Spleen (tissue), 11 donors: ENCODE measurements at regions not wholly inside any gene's neighbourhood (a gene's known extent, or its start where the extent isn't known, plus 50 kb on each side); places are given as distances from the start of the nearest gene placed in this dataset.

Source experiments
- DNase-seq: peaks from one replicate; pipeline ENCODE4 v3.0.0-alpha.2; 2020
- H3K27ac ChIP-seq, 8 donors: fragments of 200-600 bp; sonication (generic) in 7 of 8; 1 replicate in 4 of 8; 2 replicates in 4 of 8; pipeline versions ENCODE4 v1.5.0 to v1.8.0; 2016 to 2021; ENCODE audit warnings: inconsistent platforms in 4 of 8, mild to moderate bottlenecking in 4 of 8, moderate library complexity in 1 of 8
- H3K27me3 ChIP-seq, 7 donors: fragments of 200-600 bp; sonication (generic) in 6 of 7; replicated peaks in 1 of 7; 1 replicate in 4 of 7; 2 replicates in 3 of 7; pipeline versions ENCODE4 v1.5.0 to v1.8.0; 2016 to 2021; ENCODE audit warnings: inconsistent platforms in 3 of 7, mild to moderate bottlenecking in 1 of 7
- H3K36me3 ChIP-seq, 6 donors: fragments of 200-600 bp; sonication (generic) in 5 of 6; 1 replicate in 4 of 6; 2 replicates in 2 of 6; pipeline versions ENCODE4 v1.5.0 to v1.8.0; 2016 to 2021; ENCODE audit warnings: inconsistent platforms in 2 of 6
- H3K4me1 ChIP-seq, 6 donors: fragments of 200-600 bp; sonication (generic) in 5 of 6; 1 replicate in 3 of 6; 2 replicates in 3 of 6; pipeline versions ENCODE4 v1.5.0 to v1.8.0; 2016 to 2021; ENCODE audit warnings: inconsistent platforms in 3 of 6
- H3K4me3 ChIP-seq, 8 donors: fragments of 200-600 bp; sonication (generic) in 7 of 8; 1 replicate in 4 of 8; 2 replicates in 4 of 8; pipeline versions ENCODE4 v1.5.0 to v1.8.0; 2016 to 2021; ENCODE audit warnings: inconsistent platforms in 4 of 8, mild to moderate bottlenecking in 4 of 8, moderate library complexity in 2 of 8
- H3K9me3 ChIP-seq, 8 donors: fragments of 200-600 bp; sonication (generic) in 7 of 8; 1 replicate in 4 of 8; 2 replicates in 4 of 8; pipeline versions ENCODE4 v1.5.0 to v1.8.0; 2016 to 2021; ENCODE audit warnings: inconsistent platforms in 4 of 8
- CTCF ChIP-seq, 11 experiments: fragments of 200-600 bp in 7 of 11; fragments of 450-650 bp in 4 of 11; sonication (generic) in 4 of 11; IDR thresholded peaks in 8 of 11; conservative IDR thresholded peaks in 3 of 11; 1 replicate in 7 of 11; 2 replicates in 4 of 11; pipeline versions ENCODE4 v1.4.0 to v1.8.0; 2016 to 2021; ENCODE audit warnings: antibody characterized with exemption in 11 of 11, inconsistent platforms in 4 of 11, mild to moderate bottlenecking in 1 of 11
- POLR2A ChIP-seq, 3 donors: fragments of 450-650 bp; IDR thresholded peaks; one replicate each; pipeline ENCODE4 v1.5.1; 2017; ENCODE audit warnings: antibody characterized with exemption in 3 of 3, mild to moderate bottlenecking in 1 of 3
- POLR2AphosphoS5 ChIP-seq, 3 donors: sonication (generic); formaldehyde crosslinking; IDR thresholded peaks; one replicate each; pipeline ENCODE4 v1.5.1; 2017; ENCODE audit warnings: antibody characterized with exemption in 3 of 3
- WGBS, 5 donors: extraction: QIAGEN DNeasy Blood & Tissue Kit in 3 of 5; methylation state at CpG; one replicate each; pipeline versions ENCODE4 v1.1.5 to v1.1.7; 2013 to 2018; 5-methylcytosine and 5-hydroxymethylcytosine counted together
- intact Hi-C: fragments of 100-400 bp; cut with DNase I; formaldehyde crosslinking; loops from one replicate; pipeline ENCODE4 v1.15.0; 2023; ENCODE audit warnings: low total_unique reads
- donor health status: healthy with polysubstance abuse.
- donor health status: DM: no; HTN: no; CAD: no; lungs with moderate emphysema.
- donor health status: DM: no; HTN: no; CAD: no.
- donor health status: Bipolar disorder and iron deficiency.
- donor health status: healthy.
- donor health status: DM: no; HTN: no; CAD: no.
- donor health status: DM: yes; HTN: yes; CAD: no.

- no peaks in the 10 kb centered on the region for H3K9me3 ChIP-seq
- no peak overlapping the region for H3K4me3 ChIP-seq
- no peaks in the 10 kb centered on the region for H3K36me3 ChIP-seq
- TF ChIP-seq POLR2A (IDR thresholded peaks at IDR 0.05): no peak
- TF ChIP-seq POLR2AphosphoS5 (IDR thresholded peaks at IDR 0.05): no peak
- TF ChIP-seq CTCF (IDR thresholded peaks at IDR 0.05 in 8 of 11, conservative IDR thresholded peaks at IDR 0.05 in 3 of 11): no peak
- no peak for DNase-seq
- H3K27me3 ChIP-seq: no peaks in the 10 kb centered on the region
- no peaks in the 10 kb centered on the region for H3K4me1 ChIP-seq
- no peak overlapping the region for H3K27ac ChIP-seq
- WGBS, 5 donors: 38 to 48% (median 45%) methylated on average over 2 of the region's 2 CpGs
- intact Hi-C loops: no loop called here
Observed at GRCh38 chr18:68533641-68534040, 181.3 kb downstream of the TMX3 start.

DNA sequence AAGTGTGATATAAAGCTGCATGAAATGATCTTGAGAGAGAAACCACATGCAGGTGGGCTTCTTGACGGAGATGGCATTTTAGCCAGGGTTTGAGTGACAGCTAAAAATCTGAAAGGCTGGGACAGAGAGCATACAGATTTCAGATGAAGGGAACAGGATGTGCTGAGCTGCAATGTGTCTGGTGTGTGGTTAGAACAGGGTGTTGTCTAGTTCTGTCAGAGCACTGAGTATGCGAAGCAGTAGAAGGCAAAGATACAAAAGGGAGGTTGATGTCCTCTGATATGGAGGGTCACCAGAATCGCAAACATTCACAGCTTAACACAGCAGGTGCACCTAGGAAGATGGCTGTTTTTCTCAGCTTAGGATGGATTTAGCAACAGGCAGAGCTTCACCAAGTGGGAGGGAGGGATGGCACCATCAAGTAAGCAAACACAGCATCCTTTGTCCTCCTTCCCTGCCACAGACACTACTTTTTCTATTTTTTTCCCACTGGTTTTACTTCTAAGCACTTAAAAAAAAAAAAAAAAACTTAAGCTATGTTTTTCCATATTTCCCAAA lies 182.5 kb downstream of the TMX3 start:
- no peak for DNase-seq
- WGBS, 5 donors: 70 to 79% (median 74%) methylated on average over 3 of the region's 3 CpGs
- intact Hi-C loops: no loop called here
- Histone ChIP-seq H3K36me3 (no peaks in the 10 kb centered on the region), H3K9me3 (no peaks in the 10 kb centered on the region), H3K4me3 (no peak overlapping the region), H3K27me3 (no peaks in the 10 kb centered on the region), H3K4me1 (no peaks in the 10 kb centered on the region), H3K27ac (no peak overlapping the region)
- TF ChIP-seq POLR2A (IDR thresholded peaks at IDR 0.05) (no peak), CTCF (IDR thresholded peaks at IDR 0.05 in 8 of 11, conservative IDR thresholded peaks at IDR 0.05 in 3 of 11) (no peak), POLR2AphosphoS5 (IDR thresholded peaks at IDR 0.05) (no peak)

- Histone ChIP-seq H3K27me3 (no peaks in the 10 kb centered on the region), H3K27ac (no peak overlapping the region), H3K9me3 (no peaks in the 10 kb centered on the region), H3K36me3 (no peaks in the 10 kb centered on the region), H3K4me3 (no peak overlapping the region), H3K4me1 (no peaks in the 10 kb centered on the region)
- 48 to 75% (median 60%) methylated on average over 2 of the region's 2 CpGs for WGBS, 5 donors
- no peak for DNase-seq
- intact Hi-C loops: no loop called here
- TF ChIP-seq POLR2AphosphoS5 (IDR thresholded peaks at IDR 0.05) (no peak), POLR2A (IDR thresholded peaks at IDR 0.05) (no peak)
Observed at GRCh38 chr18:68525091-68525490, 189.8 kb downstream of the TMX3 start.

DNA sequence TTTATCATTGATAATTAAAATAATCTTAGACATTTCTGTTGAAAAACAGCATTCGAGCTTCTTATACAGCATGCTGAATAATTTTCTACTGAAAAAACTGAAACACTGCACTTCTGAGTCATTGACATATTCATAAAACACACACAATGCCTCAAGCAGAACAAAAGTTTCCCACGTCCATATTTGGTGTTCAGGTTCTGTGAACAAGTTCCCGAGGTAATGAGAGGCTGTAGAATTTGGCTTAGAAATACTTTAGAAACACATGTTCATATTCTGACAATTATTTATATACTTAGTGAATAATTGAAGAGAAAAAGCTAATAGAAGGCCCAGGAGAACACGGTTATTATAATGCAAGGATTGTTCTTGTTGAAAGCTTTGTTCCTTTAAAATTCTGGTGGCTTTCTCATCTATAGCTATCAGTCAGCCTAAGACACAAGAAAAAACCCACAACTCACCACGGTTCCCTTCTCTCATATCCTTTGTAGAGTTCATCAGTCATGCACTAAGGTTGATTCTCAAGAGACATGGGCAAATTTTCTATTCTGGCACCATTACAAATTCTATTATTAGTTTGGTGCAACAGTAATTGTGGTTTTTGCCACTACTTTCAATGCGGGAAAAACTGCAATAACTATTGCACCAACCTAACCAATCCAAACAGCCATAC lies 194.4 kb downstream of the TMX3 start:
- WGBS, 5 donors: 66 to 72% (median 69%) methylated on average over 6 of the region's 6 CpGs
- no peaks in the 10 kb centered on the region for H3K4me1 ChIP-seq
- DNase-seq: no peak
- no peaks in the 10 kb centered on the region for H3K9me3 ChIP-seq
- intact Hi-C loops: no loop called here
- H3K27ac ChIP-seq: no peak overlapping the region
- no peaks in the 10 kb centered on the region for H3K36me3 ChIP-seq
- H3K4me3 ChIP-seq: no peak overlapping the region
- TF ChIP-seq POLR2AphosphoS5 (IDR thresholded peaks at IDR 0.05): no peak
- no peak for TF ChIP-seq POLR2A (IDR thresholded peaks at IDR 0.05)
- no peak for TF ChIP-seq CTCF (IDR thresholded peaks at IDR 0.05 in 8 of 11, conservative IDR thresholded peaks at IDR 0.05 in 3 of 11)
- H3K27me3 ChIP-seq: no peaks in the 10 kb centered on the region
